ENCODE measurements at regions not wholly inside any gene's neighbourhood (a gene's known extent, or its start where the extent isn't known, plus 50 kb on each side); places are given as distances from the start of the nearest gene placed in this dataset.

DNA sequence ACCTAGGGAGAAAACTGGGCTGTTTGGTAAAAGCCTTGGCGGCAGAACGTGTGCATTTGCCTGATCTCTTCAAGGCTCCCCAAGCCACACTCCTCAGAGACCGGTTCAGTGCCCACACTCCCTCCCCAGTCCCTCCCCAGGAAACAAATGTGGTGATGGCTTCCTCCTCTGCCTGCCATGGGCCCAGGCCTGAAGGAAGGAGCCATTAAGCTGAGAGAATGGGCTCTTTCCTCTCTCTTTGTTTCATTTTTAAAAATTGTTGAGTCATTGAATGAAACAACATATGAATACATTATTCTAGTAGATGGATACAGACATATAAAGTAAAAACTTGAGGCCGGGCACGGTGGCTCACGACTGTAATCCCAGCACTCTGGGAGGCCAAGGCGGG, 50.6 kb upstream of the YWHAQ start:
- DNase-seq (ENCODE audit: low read depth), result no peak

DNA sequence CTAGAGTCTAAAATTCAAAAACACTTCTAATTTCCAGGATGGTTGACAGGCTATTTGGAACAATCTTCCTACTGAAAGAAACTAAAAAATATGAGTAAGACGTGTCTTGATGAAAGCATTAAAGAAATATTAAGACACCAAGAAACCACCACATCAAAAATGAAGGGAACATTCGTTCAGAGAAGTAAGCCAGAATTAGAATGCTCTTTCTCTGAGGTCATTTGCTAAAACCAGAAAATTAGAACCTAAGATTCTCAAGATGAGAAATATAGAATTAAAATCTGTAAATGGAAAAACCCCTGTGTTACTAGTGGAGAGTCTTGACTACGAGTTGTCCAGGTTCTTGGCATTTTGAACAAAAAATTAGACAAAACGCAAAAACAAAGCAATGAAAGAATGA, 54.8 kb upstream of the YWHAQ start:
- DNase-seq (ENCODE audit: low read depth), result no peak

- no peak for DNase-seq (ENCODE audit: low read depth)
Measured at GRCh38 chr2:9686061-9686460, 55.3 kb upstream of the YWHAQ start.

- no peak for DNase-seq (ENCODE audit: low read depth)
Measured at GRCh38 chr2:9690252-9690651, 59.5 kb upstream of the YWHAQ start.

DNA sequence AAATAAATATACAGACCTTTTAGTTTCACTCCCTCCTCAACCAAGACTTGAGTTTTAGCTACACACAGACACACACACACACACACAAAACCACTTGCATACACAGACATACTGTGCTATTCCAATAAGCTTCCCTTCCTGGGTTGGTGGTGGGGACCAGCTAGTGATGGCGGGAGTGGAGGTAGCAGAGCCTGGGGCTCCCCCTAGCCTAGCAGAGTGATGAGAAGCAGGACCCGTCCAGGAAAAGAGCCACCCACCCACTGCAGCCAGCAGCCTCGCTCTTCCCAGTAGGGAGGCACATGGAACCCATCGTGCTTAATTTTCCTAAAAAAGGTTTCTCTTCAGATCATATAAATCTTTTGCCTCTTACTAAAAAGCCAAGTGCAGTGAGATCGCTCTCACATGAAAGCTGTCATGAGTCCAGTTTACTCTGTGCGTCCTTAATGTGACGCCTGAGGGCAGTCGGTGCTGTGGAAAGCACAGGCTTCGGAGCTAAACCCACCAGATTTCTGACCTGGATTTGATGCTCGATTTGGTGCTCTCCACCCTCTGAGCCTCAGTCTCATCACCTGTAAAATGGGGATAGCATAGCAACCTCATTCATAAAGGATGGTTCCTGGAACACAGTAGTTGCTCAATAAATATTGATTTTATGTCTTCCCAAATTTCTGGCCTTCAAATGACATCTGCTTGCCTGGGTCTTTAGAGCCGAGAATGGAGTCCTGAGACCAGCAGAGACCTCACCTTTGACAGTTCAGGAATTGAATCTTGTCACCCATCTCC, 60.1 kb upstream of the YWHAQ start:
- DNase-seq (ENCODE audit: low read depth), result no peak

DNA sequence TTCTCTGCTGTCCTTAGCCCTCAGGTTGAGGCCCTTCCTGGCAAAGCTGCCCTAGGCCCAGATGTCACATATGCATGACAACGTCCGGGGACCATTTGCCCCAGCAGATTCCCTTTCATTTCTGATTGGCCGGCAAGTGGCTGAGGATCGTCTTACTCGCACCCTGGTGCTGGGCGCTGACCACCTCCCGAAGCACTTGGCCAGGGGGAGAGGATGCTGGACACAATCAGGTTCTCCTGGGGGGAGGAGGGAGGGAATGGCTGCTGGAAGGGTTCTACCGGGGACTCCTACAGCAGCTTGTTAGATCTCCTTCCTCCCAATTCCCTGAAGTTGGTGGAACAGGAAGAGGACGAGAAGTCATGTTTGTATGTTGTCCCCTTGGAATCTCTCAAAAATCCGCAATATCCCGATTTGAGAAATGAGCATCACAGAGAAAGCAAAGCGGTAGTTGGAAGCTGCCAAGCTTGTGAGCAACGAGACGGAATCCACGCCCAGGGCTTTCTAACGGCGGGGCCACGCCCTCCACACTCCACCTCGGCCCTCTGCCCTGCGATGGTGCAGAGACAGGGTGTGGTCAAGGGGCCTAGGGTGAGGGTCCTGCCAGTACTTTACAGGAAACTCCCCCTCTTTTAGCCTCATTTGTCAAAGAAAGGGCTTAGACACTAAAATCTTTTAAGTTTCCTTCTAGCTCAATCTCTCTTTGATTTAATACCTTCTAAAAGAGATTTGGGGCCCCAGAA, 61.8 kb upstream of the YWHAQ start:
- no peak for DNase-seq (ENCODE audit: low read depth)

DNA sequence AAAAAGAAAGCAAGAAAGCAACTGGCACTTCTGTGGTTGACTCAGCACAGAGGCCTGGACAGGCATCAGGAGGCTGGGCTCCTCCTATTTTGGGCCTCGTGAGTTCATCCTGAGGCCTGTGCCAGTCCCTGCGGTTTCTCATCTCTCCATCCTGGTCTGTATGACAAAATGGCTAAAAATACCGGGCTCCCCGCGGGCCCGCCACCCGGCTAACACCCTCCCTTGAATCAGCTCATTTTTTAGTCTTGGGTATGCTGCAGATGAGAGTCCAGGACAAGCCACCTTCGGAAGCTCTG, 62.3 kb upstream of the YWHAQ start:
- no peak for DNase-seq (ENCODE audit: low read depth)

GRCh38 chr2:9693646-9694045, 62.8 kb upstream of the YWHAQ start:
- DNase-seq (ENCODE audit: low read depth), result no peak

DNA sequence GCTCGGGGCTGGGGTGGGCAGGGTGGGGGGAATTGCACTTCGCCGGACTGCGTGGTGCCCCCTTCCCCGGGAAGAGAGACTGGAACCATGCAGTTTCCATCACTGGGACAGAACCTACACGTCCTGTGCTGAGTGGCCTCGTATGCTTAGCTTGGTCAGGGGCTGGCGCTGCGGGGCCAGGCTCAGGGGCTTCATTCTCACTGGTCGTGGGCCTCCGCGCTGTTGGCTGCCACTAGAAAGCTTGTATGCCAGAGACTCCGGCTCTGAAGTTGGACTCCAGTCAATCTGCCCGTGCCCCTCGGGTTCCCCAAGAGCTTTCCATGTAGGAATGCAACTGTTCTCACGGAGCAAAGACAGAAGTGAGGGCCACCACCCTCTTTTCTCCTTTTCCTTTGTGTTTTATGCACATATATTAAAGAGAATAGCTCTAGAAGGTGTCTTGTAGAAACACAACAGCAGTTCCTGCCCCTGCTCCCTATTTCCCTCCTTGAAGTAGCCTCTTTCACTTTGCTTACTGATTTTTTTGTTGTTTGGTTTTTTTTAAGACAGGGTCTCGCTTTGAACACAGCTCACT, 64.0 kb upstream of the YWHAQ start:
- DNase-seq (ENCODE audit: low read depth), result no peak

GRCh38 chr2:9695941-9696340, 65.1 kb upstream of the YWHAQ start:
- no peak for DNase-seq (ENCODE audit: low read depth)

- no peak for DNase-seq (ENCODE audit: low read depth)
Measured at GRCh38 chr2:9696731-9697130, 65.9 kb upstream of the YWHAQ start.

GRCh38 chr2:9697909-9698308, 67.1 kb upstream of the YWHAQ start:
- no peak for DNase-seq (ENCODE audit: low read depth)

DNA sequence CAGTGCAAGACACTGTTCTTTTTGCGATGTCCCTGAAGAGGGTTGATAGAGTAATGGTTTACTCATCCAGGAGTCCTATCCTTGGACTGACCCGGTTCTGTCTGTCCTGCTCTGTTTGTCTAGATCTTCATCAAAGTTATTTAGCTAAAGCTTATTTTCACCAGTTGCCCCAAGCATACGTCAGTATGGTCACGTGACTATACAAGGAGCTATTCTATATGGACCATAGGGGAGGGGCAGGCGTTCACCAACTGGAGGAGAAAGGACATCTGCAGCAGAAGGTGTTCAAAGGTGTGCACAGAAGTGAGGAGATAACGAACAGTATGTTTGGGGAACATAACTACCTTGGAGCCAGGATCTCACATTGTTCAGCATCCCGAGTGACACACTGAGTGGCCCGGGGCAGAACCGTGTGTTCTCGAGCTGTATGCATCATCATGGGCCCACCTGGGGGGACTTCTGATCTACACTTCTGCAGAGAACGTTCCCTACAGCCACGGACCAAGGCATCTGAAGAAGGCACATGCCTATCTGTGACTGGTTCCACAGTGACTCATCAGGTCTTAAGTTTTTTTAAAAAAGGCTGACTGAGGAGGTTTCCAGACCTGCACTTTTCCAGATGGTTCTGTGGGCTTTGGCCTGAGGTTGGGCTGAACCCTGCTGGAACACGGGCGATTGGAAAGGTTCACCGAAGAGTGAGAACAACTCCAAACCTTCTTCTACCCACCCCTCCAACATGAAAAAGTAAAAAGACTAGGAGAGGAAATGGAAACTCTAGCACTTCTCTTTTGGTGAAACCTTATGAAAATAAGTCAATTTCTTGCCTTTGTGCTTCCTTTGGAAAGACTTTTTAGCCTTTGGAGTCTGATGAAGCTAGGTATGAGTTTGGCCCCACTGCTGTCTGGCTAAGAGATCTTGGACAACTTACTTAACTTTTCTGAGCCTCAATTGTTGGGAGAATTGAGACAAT, 68.6 kb upstream of the YWHAQ start:
- DNase-seq (ENCODE audit: low read depth), result peak; percentile 52

- no peak for DNase-seq (ENCODE audit: low read depth)
Measured at GRCh38 chr2:9700109-9700495, 69.3 kb upstream of the YWHAQ start.

DNA sequence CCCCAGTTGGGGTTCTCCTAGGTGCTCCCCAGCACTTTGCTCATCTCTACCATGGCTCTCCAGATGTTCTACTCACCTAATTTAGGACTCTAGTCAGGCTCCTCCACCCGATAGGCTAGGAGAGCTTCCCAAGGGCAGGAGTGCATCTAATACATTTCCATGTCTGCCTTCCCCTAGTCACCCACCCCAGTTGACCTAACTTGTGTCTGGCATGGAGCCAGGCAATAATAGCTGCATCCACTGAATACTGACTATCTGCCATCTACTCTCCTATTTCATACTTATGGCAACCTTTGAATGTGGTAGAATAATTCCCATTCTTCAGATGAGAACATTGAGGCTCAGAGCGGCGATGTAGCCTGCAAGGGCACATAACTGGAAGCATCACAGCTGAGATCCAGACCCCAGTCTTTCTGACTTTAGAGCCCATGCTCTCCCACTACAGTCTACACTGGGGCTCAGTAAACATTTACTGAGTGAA, 71.8 kb upstream of the YWHAQ start:
- DNase-seq (ENCODE audit: low read depth), result no peak

- no peak for DNase-seq (ENCODE audit: low read depth)
Measured at GRCh38 chr2:9703085-9703678, 72.4 kb upstream of the YWHAQ start.

DNA sequence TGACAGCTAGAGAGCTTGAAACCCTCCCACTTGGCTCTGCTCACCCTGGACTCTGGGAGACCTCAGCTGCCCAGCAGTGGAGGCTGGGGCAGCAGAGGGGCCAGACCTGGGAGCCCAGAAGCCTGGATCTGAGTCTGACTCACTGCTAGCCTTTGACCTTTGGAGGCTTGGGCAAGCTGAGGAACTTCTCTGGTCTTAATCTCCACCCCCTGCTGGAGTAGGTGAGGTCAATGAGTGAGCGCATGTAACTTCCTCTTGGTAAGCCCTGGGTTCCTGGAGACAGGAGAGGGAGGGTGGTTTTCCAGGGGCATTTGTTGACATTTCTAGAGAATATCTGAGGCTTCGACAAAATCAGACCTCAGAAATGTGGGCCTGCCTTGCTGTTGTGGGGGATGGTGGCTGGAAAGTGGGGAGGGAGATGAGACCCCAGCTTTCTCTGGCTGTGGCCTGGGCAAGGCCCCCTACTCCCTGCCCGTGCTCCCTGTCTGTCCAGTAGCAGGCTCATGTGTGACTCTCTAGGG, 73.0 kb upstream of the YWHAQ start:
- peak; percentile 35 for DNase-seq (ENCODE audit: low read depth)

GRCh38 chr2:9704600-9704999, 73.8 kb upstream of the YWHAQ start:
- no peak for DNase-seq (ENCODE audit: low read depth)

DNA sequence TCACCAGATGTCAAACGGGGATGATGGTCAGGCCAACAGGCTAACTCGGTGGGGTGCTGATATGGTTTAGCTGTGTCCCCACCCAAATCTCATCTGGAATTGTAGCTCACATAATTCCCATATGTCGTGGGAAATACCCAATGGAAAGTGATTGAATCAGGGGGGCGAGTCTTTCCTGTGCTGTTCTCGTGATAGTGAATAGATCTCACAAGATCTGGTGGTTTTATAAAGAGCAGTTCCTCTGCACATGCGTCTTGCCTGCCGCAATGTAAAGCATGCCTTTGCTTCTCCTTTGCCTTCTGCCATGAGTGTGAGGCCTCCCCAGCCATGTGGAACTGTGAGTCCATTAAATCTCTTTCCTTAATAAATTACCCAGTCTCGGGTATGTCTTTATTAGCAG, 74.4 kb upstream of the YWHAQ start:
- DNase-seq (ENCODE audit: low read depth), result no peak

- DNase-seq (ENCODE audit: low read depth), result no peak
Measured at GRCh38 chr2:9707008-9707407, 76.2 kb upstream of the YWHAQ start.

DNA sequence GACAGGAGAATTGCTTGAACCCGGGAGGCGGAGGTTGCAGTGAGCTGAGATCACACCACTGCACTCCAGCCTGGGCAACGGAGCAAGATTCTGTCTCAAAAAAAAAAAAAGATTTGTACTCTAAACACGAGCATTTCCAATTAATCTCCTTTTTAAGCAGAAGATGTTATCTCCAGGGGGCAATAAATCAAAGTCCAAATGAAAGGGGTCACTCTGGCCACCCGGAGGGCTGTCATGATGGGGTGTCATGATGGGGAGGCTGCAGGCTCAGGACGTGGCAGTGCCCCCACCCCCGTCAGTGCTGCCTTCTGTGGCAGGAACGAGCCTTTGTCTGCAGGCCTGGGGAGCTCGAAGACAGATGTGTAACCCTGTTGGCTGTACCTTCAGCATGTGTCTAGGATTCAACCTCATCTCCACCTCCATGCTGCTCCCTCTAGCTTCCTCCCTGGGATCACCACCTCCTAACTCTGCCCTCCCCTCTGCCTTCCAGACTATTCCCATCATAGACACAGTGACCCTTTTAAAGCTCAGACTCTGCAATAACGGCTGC, 76.9 kb upstream of the YWHAQ start:
- DNase-seq (ENCODE audit: low read depth), result no peak
